B cell (primary cell): ENCODE measurements at regions not wholly inside any gene's neighbourhood (a gene's known extent, or its start where the extent isn't known, plus 50 kb on each side); places are given as distances from the start of the nearest gene placed in this dataset.

Experiments
- ATAC-seq: fragments of 200-7000 bp; cut with Tn5 transposase; one replicate; pipeline ENCODE4 v1.10.0; 2021; ENCODE audit warnings: low read depth, mild to moderate bottlenecking, moderate number of reproducible peaks, moderate library complexity
- CTCF ChIA-PET: fragments of 350-600 bp; sonication (Branson Sonifier 250); formaldehyde crosslinking; loops from one replicate; lab custom pipeline; 2021; ENCODE audit warnings: antibody characterized with exemption, inconsistent platforms; lab: Charles Lee
- POLR2A ChIA-PET: fragments of 350-600 bp; sonication (Branson Sonifier 250); formaldehyde crosslinking; loops from one replicate; lab custom pipeline; 2021; ENCODE audit warnings: antibody characterized with exemption; lab: Charles Lee
- DNase-seq: peaks from one replicate; pipeline ENCODE4 v3.0.0; 2013
- H2AFZ ChIP-seq: 2 replicates; pipeline ENCODE4 v1.6.1; 2012; ENCODE audit warnings: mild to moderate bottlenecking, low read depth, low read length; ENCODE audit not compliant: insufficient read depth, poor library complexity, severe bottlenecking
- H3K27ac ChIP-seq, 2 donors: 1 replicate in 1 of 2; 2 replicates in 1 of 2; pipeline ENCODE4 v1.5.1; 2012 to 2013; ENCODE audit warnings: low read length in 2 of 2, mild to moderate bottlenecking in 2 of 2, moderate library complexity in 1 of 2
- H3K27me3 ChIP-seq, 4 experiments: fragments of 200-600 bp in 1 of 4; sonication (generic) in 1 of 4; replicated peaks in 1 of 4; 1 replicate in 2 of 4; 2 replicates in 2 of 4; pipeline versions ENCODE4 v1.6.1 to v1.7.0; 2013 to 2016; ENCODE audit warnings: low read length in 3 of 4, mild to moderate bottlenecking in 2 of 4, mixed read lengths in 1 of 4, moderate library complexity in 1 of 4; ENCODE audit not compliant: insufficient read depth in 4 of 4, control insufficient read depth in 3 of 4; ENCODE audit errors: control extremely low read depth in 1 of 4
- H3K36me3 ChIP-seq, 2 experiments: replicated peaks in 1 of 2; 1 replicate in 1 of 2; 2 replicates in 1 of 2; pipeline versions ENCODE4 v1.6.1 to v1.7.1; 2013; ENCODE audit warnings: low read length in 1 of 2; ENCODE audit not compliant: insufficient read depth in 2 of 2, control insufficient read depth in 1 of 2; ENCODE audit errors: control extremely low read depth in 1 of 2, extremely low read depth in 1 of 2
- H3K4me1 ChIP-seq, 2 donors: fragments of 200-600 bp in 1 of 2; sonication (generic) in 1 of 2; 1 replicate in 1 of 2; 2 replicates in 1 of 2; pipeline versions ENCODE4 v1.5.1 to v1.6.1; 2013 to 2017; ENCODE audit warnings: low read length in 2 of 2; ENCODE audit not compliant: control insufficient read depth in 2 of 2, insufficient read depth in 2 of 2
- H3K4me2 ChIP-seq: replicated peaks from 2 replicates; pipeline ENCODE3; 2012; ENCODE audit warnings: mild to moderate bottlenecking, low read depth, low read length; ENCODE audit not compliant: poor library complexity, severe bottlenecking
- H3K4me3 ChIP-seq, 5 experiments: fragments of 200-600 bp in 1 of 5; sonication (generic) in 1 of 5; 1 replicate in 3 of 5; 2 replicates in 2 of 5; pipeline versions ENCODE4 v1.5.1 to v1.7.0; 2011 to 2016; ENCODE audit warnings: low read length in 4 of 5, mild to moderate bottlenecking in 4 of 5, low read depth in 2 of 5, control low read depth in 1 of 5, moderate library complexity in 1 of 5; ENCODE audit not compliant: insufficient read depth in 1 of 5; ENCODE audit errors: control extremely low read depth in 1 of 5, extremely low read depth in 1 of 5
- H3K79me2 ChIP-seq: fragments of 200-600 bp; sonication (generic); one replicate; pipeline ENCODE4 v1.6.0; 2016; ENCODE audit warnings: low read length; ENCODE audit not compliant: control insufficient read depth, insufficient read depth
- H3K9ac ChIP-seq: fragments of 200-600 bp; sonication (generic); 2 replicates; pipeline ENCODE4 v1.6.1; 2017; ENCODE audit warnings: mild to moderate bottlenecking, low read length, moderate library complexity
- H3K9me3 ChIP-seq, 3 donors: one replicate each; pipeline versions ENCODE4 v1.6.1 to v1.7.1; 2013; ENCODE audit warnings: low read length in 2 of 3; ENCODE audit not compliant: control insufficient read depth in 2 of 3, insufficient read depth in 1 of 3; ENCODE audit errors: control extremely low read depth in 1 of 3
- H4K20me1 ChIP-seq: 2 replicates; pipeline ENCODE4 v1.6.0; 2012; ENCODE audit warnings: mild to moderate bottlenecking, low read length; ENCODE audit not compliant: insufficient read depth, control insufficient read depth, poor library complexity, severe bottlenecking
- H3K27ac Mint-ChIP-seq: one replicate; pipeline ENCODE4 v1.8.0; 2021; ENCODE audit warnings: mixed read lengths
- H3K27me3 Mint-ChIP-seq: one replicate; pipeline ENCODE4 v1.8.0; 2021; ENCODE audit warnings: mixed read lengths
- H3K4me1 Mint-ChIP-seq: one replicate; pipeline ENCODE4 v1.8.0; 2021; ENCODE audit warnings: mixed read lengths
- H3K4me3 Mint-ChIP-seq: one replicate; pipeline ENCODE4 v1.8.0; 2021; ENCODE audit warnings: mixed read lengths
- H3K9me3 Mint-ChIP-seq: one replicate; pipeline ENCODE4 v1.8.0; 2022; ENCODE audit warnings: mixed read lengths; ENCODE audit not compliant: insufficient read depth
- CTCF ChIP-seq: fragments of 200-600 bp; IDR thresholded peaks from one replicate; pipeline ENCODE4 v1.8.0; 2022; ENCODE audit warnings: antibody characterized with exemption, mild to moderate bottlenecking
- EZH2 ChIP-seq: IDR thresholded peaks from 2 replicates; pipeline ENCODE4 v1.6.1; 2012; ENCODE audit warnings: borderline replicate concordance, low read depth, mild to moderate bottlenecking, moderate library complexity, low read length; ENCODE audit not compliant: insufficient read depth, poor library complexity, severe bottlenecking
- WGBS: methylation state at CpG from one replicate; pipeline ENCODE4 v1.1.5; 2013; ENCODE audit warnings: missing lambda C conversion rate; ENCODE audit not compliant: insufficient coverage; 5-methylcytosine and 5-hydroxymethylcytosine counted together
- intact Hi-C: fragments of 100-400 bp; cut with micrococcal nuclease; formaldehyde crosslinking; loops from one replicate; pipeline ENCODE4 v1.10.0; 2022

DNA sequence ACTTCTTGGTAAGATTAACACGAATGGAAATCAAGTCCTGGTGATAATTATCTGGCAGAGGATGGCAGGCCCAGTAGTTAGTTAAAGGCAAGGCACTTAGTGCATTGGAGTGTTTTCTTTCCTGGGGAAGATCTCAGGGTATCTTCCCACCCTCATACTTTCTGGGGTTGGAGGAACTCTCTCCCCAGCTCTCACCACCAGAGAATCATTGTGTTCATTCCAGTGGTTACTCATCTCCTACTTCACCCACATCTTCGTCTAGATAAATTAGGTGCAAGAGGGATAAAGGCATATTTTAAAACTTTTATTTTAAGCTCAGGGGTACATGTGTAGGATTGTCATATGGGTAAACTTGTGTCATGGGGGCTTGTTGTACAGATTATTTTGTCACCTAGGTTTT is 67.5 kb upstream of the SH3RF1 start:
- 100% methylated on average over 1 of the region's 2 CpGs for WGBS
- Histone ChIP-seq H3K27me3 (no peaks in the 10 kb centered on the region), H3K4me3 (no peak overlapping the region), H2AFZ (no peak overlapping the region), H3K79me2 (no peaks in the 10 kb centered on the region), H3K9me3 (no peaks in the 10 kb centered on the region), H3K27ac (no peak overlapping the region), H3K4me2 (no peak overlapping the region), H3K9ac (no peak overlapping the region), H4K20me1 (no peaks in the 10 kb centered on the region), H3K4me1 (no peaks in the 10 kb centered on the region), H3K36me3 (no peaks in the 10 kb centered on the region)
- Mint-ChIP-seq H3K27me3 (no peaks in the 10 kb centered on the region), H3K4me3 (no peak overlapping the region), H3K4me1 (no peaks in the 10 kb centered on the region), H3K9me3 (no peaks in the 10 kb centered on the region), H3K27ac (no peak overlapping the region)
- intact Hi-C loops = no loop called here
- ATAC-seq = no peak
- DNase-seq = no peak
- ChIA-PET POLR2A (no interaction called here), CTCF (no interaction called here)
- TF ChIP-seq EZH2 (no peak), CTCF (no peak)

- intact Hi-C loops = no loop called here
- Mint-ChIP-seq H3K4me1 (no peaks in the 10 kb centered on the region), H3K27ac (no peak overlapping the region), H3K27me3 (no peaks in the 10 kb centered on the region), H3K9me3 (no peaks in the 10 kb centered on the region), H3K4me3 (no peak overlapping the region)
- no peak overlapping the region for H3K4me3 ChIP-seq
- H3K79me2 ChIP-seq = no peaks in the 10 kb centered on the region
- H2AFZ ChIP-seq = no peak overlapping the region
- TF ChIP-seq EZH2 = no peak
- no peak for TF ChIP-seq CTCF
- no peak overlapping the region for H3K4me2 ChIP-seq
- no peaks in the 10 kb centered on the region for H3K4me1 ChIP-seq
- ChIA-PET POLR2A (no interaction called here), CTCF (no interaction called here)
- no peaks in the 10 kb centered on the region for H3K27me3 ChIP-seq
- 100% methylated on average over 1 of the region's 1 CpG for WGBS
- DNase-seq (no peak), ATAC-seq (no peak)
- H3K27ac ChIP-seq = no peak overlapping the region
- no peaks in the 10 kb centered on the region for H3K36me3 ChIP-seq
- H4K20me1 ChIP-seq = no peaks in the 10 kb centered on the region
- H3K9ac ChIP-seq = no peak overlapping the region
- no peaks in the 10 kb centered on the region for H3K9me3 ChIP-seq
These were observed 66.8 kb upstream of the SH3RF1 start for GRCh38 chr4:169337510-169337909.
